AG04450 (cell line): ENCODE measurements at regions not wholly inside any gene's neighbourhood (a gene's known extent, or its start where the extent isn't known, plus 50 kb on each side); places are given as distances from the start of the nearest gene placed in this dataset.

Experiments
- CTCF ChIA-PET: fragments of 300-600, 350-600 bp; formaldehyde crosslinking; extraction: SDS; loops from one replicate; lab custom pipeline; 2022; ENCODE audit warnings: antibody characterized with exemption, inconsistent platforms; lab: Charles Lee
- POLR2A ChIA-PET: fragments of 350-600 bp; formaldehyde crosslinking; extraction: SDS; loops from one replicate; lab custom pipeline; 2021; ENCODE audit warnings: antibody characterized with exemption, inconsistent platforms; lab: Yijun Ruan, JAX
- DNase-seq: peaks from one replicate; pipeline ENCODE4 v3.0.0-alpha.2; 2011; ENCODE audit warnings: low read depth, low spot score
- H3K27ac ChIP-seq: one replicate; pipeline ENCODE4 v1.5.1; 2012; ENCODE audit warnings: low read depth, low read length, control low read depth
- H3K27me3 ChIP-seq: one replicate; pipeline ENCODE4 v1.6.0; 2012; ENCODE audit warnings: low read length; ENCODE audit not compliant: control insufficient read depth, insufficient read depth
- H3K4me3 ChIP-seq: 2 replicates; pipeline ENCODE4 v1.5.1; 2011; ENCODE audit warnings: mild to moderate bottlenecking, low read depth, low read length, control low read depth
- H3K9me3 ChIP-seq: 2 replicates; pipeline ENCODE4 v1.5.1; 2012; ENCODE audit warnings: low read length; ENCODE audit not compliant: control insufficient read depth, insufficient read depth
- TF ChIP-seq, protein P1 (sequence below): IDR thresholded peaks from 2 replicates; pipeline ENCODE4 v1.5.1; 2011; ENCODE audit warnings: low read depth, low read length, control low read depth, inconsistent platforms

DNA sequence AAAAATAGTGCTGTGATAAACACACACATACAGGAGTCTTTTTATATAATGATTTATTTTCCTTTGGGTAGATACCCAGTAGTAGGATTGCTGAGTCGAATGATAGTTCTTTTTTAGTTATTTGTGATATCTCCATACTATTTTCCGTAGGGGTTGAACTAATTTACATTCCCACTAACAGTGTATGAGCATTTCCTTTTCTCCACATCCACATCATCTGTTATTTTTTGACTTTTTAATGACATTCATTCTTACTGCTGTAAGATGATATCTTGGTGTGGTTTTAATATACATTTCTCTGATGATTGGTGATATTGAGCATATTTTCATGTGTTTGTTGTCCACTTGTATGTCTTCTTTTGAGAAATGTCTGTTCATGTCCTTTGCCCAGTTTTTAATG, 78.3 kb downstream of the NIBAN1 start:
- Histone ChIP-seq H3K27me3 (no peaks in the 10 kb centered on the region), H3K4me3 (no peak overlapping the region), H3K27ac (no peak overlapping the region), H3K9me3 (no peaks in the 10 kb centered on the region)
- ChIA-PET CTCF (no interaction called here), POLR2A (no interaction called here)
- TF ChIP-seq, protein P1, sequence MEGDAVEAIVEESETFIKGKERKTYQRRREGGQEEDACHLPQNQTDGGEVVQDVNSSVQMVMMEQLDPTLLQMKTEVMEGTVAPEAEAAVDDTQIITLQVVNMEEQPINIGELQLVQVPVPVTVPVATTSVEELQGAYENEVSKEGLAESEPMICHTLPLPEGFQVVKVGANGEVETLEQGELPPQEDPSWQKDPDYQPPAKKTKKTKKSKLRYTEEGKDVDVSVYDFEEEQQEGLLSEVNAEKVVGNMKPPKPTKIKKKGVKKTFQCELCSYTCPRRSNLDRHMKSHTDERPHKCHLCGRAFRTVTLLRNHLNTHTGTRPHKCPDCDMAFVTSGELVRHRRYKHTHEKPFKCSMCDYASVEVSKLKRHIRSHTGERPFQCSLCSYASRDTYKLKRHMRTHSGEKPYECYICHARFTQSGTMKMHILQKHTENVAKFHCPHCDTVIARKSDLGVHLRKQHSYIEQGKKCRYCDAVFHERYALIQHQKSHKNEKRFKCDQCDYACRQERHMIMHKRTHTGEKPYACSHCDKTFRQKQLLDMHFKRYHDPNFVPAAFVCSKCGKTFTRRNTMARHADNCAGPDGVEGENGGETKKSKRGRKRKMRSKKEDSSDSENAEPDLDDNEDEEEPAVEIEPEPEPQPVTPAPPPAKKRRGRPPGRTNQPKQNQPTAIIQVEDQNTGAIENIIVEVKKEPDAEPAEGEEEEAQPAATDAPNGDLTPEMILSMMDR = no peak
- DNase-seq = no peak

DNA sequence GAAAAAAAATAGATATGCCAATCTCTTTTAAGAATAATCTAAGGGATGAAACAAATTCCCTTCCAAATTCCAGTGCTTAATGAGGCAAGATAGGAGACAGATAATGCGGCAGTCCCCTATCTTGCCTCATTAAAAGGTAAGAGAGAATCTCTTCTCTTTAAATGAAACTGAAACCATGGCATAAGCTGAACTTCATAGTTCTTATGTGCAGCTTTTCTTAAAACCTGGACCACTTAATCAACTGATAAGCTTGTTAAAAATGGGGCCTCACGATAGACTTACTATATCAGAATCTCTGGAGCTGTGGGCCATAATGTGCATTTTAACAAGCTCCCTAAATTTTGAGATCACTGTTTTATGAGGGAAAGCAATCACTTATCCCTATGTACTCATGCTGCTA, 79.2 kb downstream of the NIBAN1 start:
- Histone ChIP-seq H3K9me3 (no peaks in the 10 kb centered on the region), H3K27me3 (no peaks in the 10 kb centered on the region), H3K27ac (no peak overlapping the region), H3K4me3 (no peak overlapping the region)
- POLR2A ChIA-PET = interaction anchor here (0.6 to 0.7 kb wide), 2 partner anchors 23 to 67 kb away, joined by 3 read pairs; no protein-coding TSS in a partner anchor
- DNase-seq = no peak
- CTCF ChIA-PET = no interaction called here
- TF ChIP-seq, protein P1 = no peak

DNA sequence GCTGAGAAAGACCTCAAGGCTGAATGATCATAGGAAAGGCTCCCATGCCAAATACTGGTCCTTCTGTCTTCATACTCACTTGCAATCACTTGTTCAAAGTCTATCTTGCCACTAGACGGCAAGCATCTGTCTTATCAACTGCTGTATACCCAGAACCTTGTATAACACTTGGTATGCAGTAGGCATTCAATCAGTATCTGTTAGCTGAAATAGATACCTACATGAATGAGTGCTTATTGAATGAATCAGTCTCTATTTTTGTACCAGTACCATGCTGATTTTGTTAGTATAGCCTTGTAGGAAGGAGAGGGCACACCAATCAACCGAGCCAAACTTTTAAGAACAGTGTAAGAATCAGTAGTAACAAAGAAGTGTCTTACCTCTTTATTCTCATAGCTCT, 80.6 kb downstream of the NIBAN1 start:
- DNase-seq = no peak
- H3K27me3 ChIP-seq = no peaks in the 10 kb centered on the region
- CTCF ChIA-PET = no interaction called here
- H3K9me3 ChIP-seq = no peaks in the 10 kb centered on the region
- TF ChIP-seq, protein P1 = no peak
- no peak overlapping the region for H3K4me3 ChIP-seq
- no peak overlapping the region for H3K27ac ChIP-seq
- POLR2A ChIA-PET = no interaction called here

DNA sequence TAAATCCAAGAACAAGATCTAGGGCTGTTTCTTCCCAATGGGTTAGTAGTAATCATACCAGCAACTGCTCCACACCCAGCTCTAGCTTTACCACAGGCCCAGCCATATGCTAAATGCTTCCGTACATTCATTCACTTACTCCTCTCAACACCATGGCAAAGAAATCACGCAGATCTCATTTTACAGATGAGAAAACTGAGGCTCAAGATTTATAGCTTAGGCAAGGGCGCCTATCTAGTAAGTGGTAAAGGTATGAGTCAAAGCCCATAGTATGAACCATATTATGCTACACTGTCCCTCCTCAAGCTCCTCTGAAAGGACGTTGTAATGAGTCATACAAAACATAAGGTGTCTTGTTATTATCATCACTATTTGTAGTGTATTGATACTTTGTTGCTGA, 82.2 kb downstream of the NIBAN1 start:
- H3K27me3 ChIP-seq = no peaks in the 10 kb centered on the region
- CTCF ChIA-PET = interaction anchor here (1.4 kb wide), 1 partner anchor 87 kb away, joined by 5 read pairs; no protein-coding TSS in a partner anchor
- no peaks in the 10 kb centered on the region for H3K9me3 ChIP-seq
- DNase-seq = no peak
- no peak overlapping the region for H3K27ac ChIP-seq
- TF ChIP-seq, protein P1 = no peak
- POLR2A ChIA-PET = no interaction called here
- no peak overlapping the region for H3K4me3 ChIP-seq

DNA sequence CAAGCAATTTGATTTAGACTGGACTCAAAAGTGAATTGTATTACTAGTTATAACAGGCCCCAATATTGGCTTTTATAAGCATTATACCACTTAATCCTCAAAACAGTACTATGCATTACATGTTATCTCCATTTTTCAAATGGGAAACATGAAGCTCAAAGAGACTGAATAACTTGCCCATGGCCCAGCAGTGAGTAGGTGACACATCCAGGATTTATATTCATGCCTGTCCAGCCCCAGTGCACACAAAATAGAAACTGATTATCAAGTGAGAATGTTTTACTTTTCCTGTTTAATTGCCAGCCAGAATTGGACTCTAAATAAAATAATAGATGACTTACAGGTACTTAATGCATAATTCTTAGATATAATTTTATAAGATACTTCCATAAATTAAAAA, 82.9 kb downstream of the NIBAN1 start:
- Histone ChIP-seq H3K4me3 (no peak overlapping the region), H3K27me3 (no peaks in the 10 kb centered on the region), H3K9me3 (no peaks in the 10 kb centered on the region), H3K27ac (no peak overlapping the region)
- ChIA-PET CTCF (interaction anchor here (0.5 to 1.4 kb wide), 2 partner anchors 50 to 86 kb away, joined by 3 to 5 read pairs; no protein-coding TSS in a partner anchor), POLR2A (no interaction called here)
- TF ChIP-seq, protein P1 = no peak
- DNase-seq = no peak
